HFFc6 (cell line): ENCODE measurements at regions not wholly inside any gene's neighbourhood (a gene's known extent, or its start where the extent isn't known, plus 50 kb on each side); places are given as distances from the start of the nearest gene placed in this dataset.
"Not testable (repeated sequence)": the region's sequence is repeated elsewhere in the genome, so short reads cannot be mapped to it uniquely, and the experiment has no call there.

Experiments
- DNase-seq: peaks from one replicate; pipeline ENCODE4 v3.0.0-alpha.2; 2018
- H3K27ac Mint-ChIP-seq: 2 replicates; pipeline ENCODE4 v1.8.0; 2020; ENCODE audit warnings: mild to moderate bottlenecking, mixed read lengths
- H3K27me3 Mint-ChIP-seq: 2 replicates; pipeline ENCODE4 v1.8.0; 2021; ENCODE audit warnings: mild to moderate bottlenecking, moderate library complexity, mixed read lengths; ENCODE audit not compliant: insufficient read depth
- H3K36me3 Mint-ChIP-seq: 2 replicates; pipeline ENCODE4 v1.8.0; 2021; ENCODE audit warnings: low read depth, mixed read lengths
- H3K4me1 Mint-ChIP-seq: 2 replicates; pipeline ENCODE4 v1.8.0; 2020; ENCODE audit warnings: low read depth, mixed read lengths
- H3K4me3 Mint-ChIP-seq: 2 replicates; pipeline ENCODE4 v1.8.0; 2020; ENCODE audit warnings: mild to moderate bottlenecking, moderate library complexity, mixed read lengths
- H3K9me3 Mint-ChIP-seq: 2 replicates; pipeline ENCODE4 v1.8.0; 2020; ENCODE audit warnings: mild to moderate bottlenecking, mixed read lengths
- CTCF ChIP-seq: fragments of 200-600 bp; sonication (generic); IDR thresholded peaks from 2 replicates; pipeline ENCODE4 v1.5.0; 2021; ENCODE audit warnings: antibody characterized with exemption, mild to moderate bottlenecking

- H3K9me3 Mint-ChIP-seq, result peaks cover 25% of the 10 kb centered on the region
- no peaks in the 10 kb centered on the region for H3K36me3 Mint-ChIP-seq
- no peak overlapping the region for H3K27ac Mint-ChIP-seq
- no peaks in the 10 kb centered on the region for H3K4me1 Mint-ChIP-seq
- no peak overlapping the region for H3K4me3 Mint-ChIP-seq
- no peak for TF ChIP-seq CTCF
- H3K27me3 Mint-ChIP-seq, result no peaks in the 10 kb centered on the region; the same call in 1 of the 2 replicates
- no peak for DNase-seq
Measured at GRCh38 chr2:138874251-138874650, 94.1 kb upstream of the NXPH2 start.

- not testable (repeated sequence) for H3K27me3 Mint-ChIP-seq, H3K4me3 Mint-ChIP-seq, H3K4me1 Mint-ChIP-seq, DNase-seq, H3K27ac Mint-ChIP-seq, H3K36me3 Mint-ChIP-seq
- peaks cover 20% of the 10 kb centered on the region for H3K9me3 Mint-ChIP-seq
Measured at GRCh38 chr2:138872116-138872515, 91.9 kb upstream of the NXPH2 start.

- peaks cover 24% of the 10 kb centered on the region for H3K9me3 Mint-ChIP-seq
Measured at GRCh38 chr2:138871312-138871711, 91.1 kb upstream of the NXPH2 start.

GRCh38 chr2:138867341-138867740, 87.2 kb upstream of the NXPH2 start:
- no peaks in the 10 kb centered on the region for H3K4me1 Mint-ChIP-seq
- peaks cover 3% of the 10 kb centered on the region for H3K27me3 Mint-ChIP-seq
- no peaks in the 10 kb centered on the region; the same call in 1 of the 2 replicates for H3K36me3 Mint-ChIP-seq
- H3K4me3 Mint-ChIP-seq, result no peak overlapping the region
- H3K27ac Mint-ChIP-seq, result no peak overlapping the region
- no peak for DNase-seq
- TF ChIP-seq CTCF, result no peak
- H3K9me3 Mint-ChIP-seq, result peaks cover 33% of the 10 kb centered on the region

More at GRCh38 chr2:138871312-138871711, 91.1 kb upstream of the NXPH2 start:
- no peaks in the 10 kb centered on the region for H3K4me1 Mint-ChIP-seq
- no peak for DNase-seq
- no peaks in the 10 kb centered on the region; the same call in 1 of the 2 replicates for H3K36me3 Mint-ChIP-seq
- H3K4me3 Mint-ChIP-seq, result no peak overlapping the region
- TF ChIP-seq CTCF, result no peak
- no peak overlapping the region for H3K27ac Mint-ChIP-seq
- peaks cover 3% of the 10 kb centered on the region for H3K27me3 Mint-ChIP-seq

- no peak overlapping the region for H3K4me3 Mint-ChIP-seq
- DNase-seq, result no peak
- no peaks in the 10 kb centered on the region for H3K4me1 Mint-ChIP-seq
- H3K27me3 Mint-ChIP-seq, result peaks cover 3% of the 10 kb centered on the region
- H3K9me3 Mint-ChIP-seq, result peaks cover 36% of the 10 kb centered on the region
- no peaks in the 10 kb centered on the region; the same call in 1 of the 2 replicates for H3K36me3 Mint-ChIP-seq
- TF ChIP-seq CTCF, result no peak
- no peak overlapping the region for H3K27ac Mint-ChIP-seq
Measured at GRCh38 chr2:138866797-138867196, 86.6 kb upstream of the NXPH2 start.

- Mint-ChIP-seq H3K27me3 (no peaks in the 10 kb centered on the region; the same call in 1 of the 2 replicates), H3K9me3 (peaks cover 22% of the 10 kb centered on the region), H3K36me3 (no peaks in the 10 kb centered on the region), H3K4me1 (no peaks in the 10 kb centered on the region), H3K27ac (no peak overlapping the region), H3K4me3 (no peak overlapping the region)
- no peak for TF ChIP-seq CTCF
- DNase-seq, result no peak
Measured at GRCh38 chr2:138853761-138854160, 73.6 kb upstream of the NXPH2 start.
